Activated B cell treated with CpG ODN at 0.5 μM for 24 hours (primary cell): ENCODE measurements at regions not wholly inside any gene's neighbourhood (a gene's known extent, or its start where the extent isn't known, plus 50 kb on each side); places are given as distances from the start of the nearest gene placed in this dataset.

Source experiments
- ATAC-seq: fragments of 200-7000 bp; cut with Tn5 transposase; one replicate; pipeline ENCODE4 v1.10.0; 2021; ENCODE audit warnings: low read depth, mild to moderate bottlenecking, moderate library complexity
- CTCF ChIA-PET: fragments of 350-600 bp; sonication (Branson Sonifier 250); formaldehyde crosslinking; loops from one replicate; lab custom pipeline; 2021; ENCODE audit warnings: antibody characterized with exemption; lab: Charles Lee
- POLR2A ChIA-PET: fragments of 350-600 bp; sonication (Branson Sonifier 250); formaldehyde crosslinking; loops from one replicate; lab custom pipeline; 2021; ENCODE audit warnings: antibody characterized with exemption; lab: Charles Lee
- DNase-seq: peaks from one replicate; pipeline ENCODE4 v3.0.0; 2022
- H3K27ac Mint-ChIP-seq: one replicate; pipeline ENCODE4 v1.8.0; 2020; ENCODE audit warnings: mixed read lengths
- H3K27me3 Mint-ChIP-seq: one replicate; pipeline ENCODE4 v1.8.0; 2021; ENCODE audit warnings: mixed read lengths
- H3K36me3 Mint-ChIP-seq: one replicate; pipeline ENCODE4 v1.8.0; 2021; ENCODE audit warnings: low read depth, mixed read lengths
- H3K4me1 Mint-ChIP-seq: one replicate; pipeline ENCODE4 v1.8.0; 2021; ENCODE audit warnings: mixed read lengths
- H3K4me3 Mint-ChIP-seq: one replicate; pipeline ENCODE4 v1.8.0; 2020; ENCODE audit warnings: mild to moderate bottlenecking, mixed read lengths
- H3K9me3 Mint-ChIP-seq: one replicate; pipeline ENCODE4 v1.8.0; 2020; ENCODE audit warnings: mixed read lengths
- CTCF ChIP-seq: fragments of 200-600 bp; IDR thresholded peaks from one replicate; pipeline ENCODE4 v1.8.0; 2022; ENCODE audit warnings: antibody characterized with exemption, mild to moderate bottlenecking
- intact Hi-C: fragments of 100-400 bp; cut with micrococcal nuclease; formaldehyde crosslinking; loops from one replicate; pipeline ENCODE4 v1.15.1; 2024

GRCh38 chr21:31500982-31501381, 156.9 kb upstream of the TIAM1 start:
- Mint-ChIP-seq H3K9me3 (no peaks in the 10 kb centered on the region), H3K27ac (no peak overlapping the region), H3K36me3 (no peaks in the 10 kb centered on the region), H3K4me1 (no peaks in the 10 kb centered on the region), H3K4me3 (no peak overlapping the region), H3K27me3 (no peaks in the 10 kb centered on the region)
- no peak for TF ChIP-seq CTCF
- ChIA-PET POLR2A (no interaction called here), CTCF (no interaction called here)
- intact Hi-C loops: no loop called here
- DNase-seq (no peak), ATAC-seq (no peak)

GRCh38 chr21:31500071-31500470, 156.0 kb upstream of the TIAM1 start:
- Mint-ChIP-seq H3K27me3 (no peaks in the 10 kb centered on the region), H3K9me3 (no peaks in the 10 kb centered on the region), H3K4me3 (no peak overlapping the region), H3K4me1 (no peaks in the 10 kb centered on the region), H3K36me3 (no peaks in the 10 kb centered on the region), H3K27ac (no peak overlapping the region)
- CTCF ChIA-PET: no interaction called here
- ATAC-seq (no peak), DNase-seq (no peak)
- intact Hi-C loops: no loop called here
- no peak for TF ChIP-seq CTCF
- POLR2A ChIA-PET: no interaction called here

- Mint-ChIP-seq H3K4me1 (no peaks in the 10 kb centered on the region), H3K36me3 (no peaks in the 10 kb centered on the region), H3K9me3 (no peaks in the 10 kb centered on the region), H3K4me3 (no peak overlapping the region), H3K27me3 (no peaks in the 10 kb centered on the region), H3K27ac (no peak overlapping the region)
- ChIA-PET CTCF (no interaction called here), POLR2A (no interaction called here)
- no peak for ATAC-seq
- no peak for DNase-seq
- intact Hi-C loops: no loop called here
- no peak for TF ChIP-seq CTCF
Measured at GRCh38 chr21:31498985-31499384, 154.9 kb upstream of the TIAM1 start.

- H3K4me3 Mint-ChIP-seq: no peak overlapping the region
- no peaks in the 10 kb centered on the region for H3K36me3 Mint-ChIP-seq
- intact Hi-C loops: no loop called here
- CTCF ChIA-PET: no interaction called here
- no peak for TF ChIP-seq CTCF
- H3K9me3 Mint-ChIP-seq: no peaks in the 10 kb centered on the region
- DNase-seq (no peak), ATAC-seq (no peak)
- no peak overlapping the region for H3K27ac Mint-ChIP-seq
- no peaks in the 10 kb centered on the region for H3K27me3 Mint-ChIP-seq
- no peaks in the 10 kb centered on the region for H3K4me1 Mint-ChIP-seq
- POLR2A ChIA-PET: no interaction called here
Measured at GRCh38 chr21:31497914-31498313, 153.9 kb upstream of the TIAM1 start.

- POLR2A ChIA-PET: no interaction called here
- intact Hi-C loops: no loop called here
Measured at GRCh38 chr21:31493350-31493880, 149.4 kb upstream of the TIAM1 start.

More at GRCh38 chr21:31493350-31493880, 149.4 kb upstream of the TIAM1 start:
- TF ChIP-seq CTCF: no peak
- no peaks in the 10 kb centered on the region for H3K36me3 Mint-ChIP-seq
- H3K27ac Mint-ChIP-seq: no peak overlapping the region
- ATAC-seq (no peak), DNase-seq (no peak)
- CTCF ChIA-PET: no interaction called here
- no peaks in the 10 kb centered on the region for H3K4me1 Mint-ChIP-seq
- no peaks in the 10 kb centered on the region for H3K27me3 Mint-ChIP-seq
- H3K9me3 Mint-ChIP-seq: no peaks in the 10 kb centered on the region
- H3K4me3 Mint-ChIP-seq: no peak overlapping the region
